ENCODE measurements at regions not wholly inside any gene's neighbourhood (a gene's known extent, or its start where the extent isn't known, plus 50 kb on each side); places are given as distances from the start of the nearest gene placed in this dataset.

DNA sequence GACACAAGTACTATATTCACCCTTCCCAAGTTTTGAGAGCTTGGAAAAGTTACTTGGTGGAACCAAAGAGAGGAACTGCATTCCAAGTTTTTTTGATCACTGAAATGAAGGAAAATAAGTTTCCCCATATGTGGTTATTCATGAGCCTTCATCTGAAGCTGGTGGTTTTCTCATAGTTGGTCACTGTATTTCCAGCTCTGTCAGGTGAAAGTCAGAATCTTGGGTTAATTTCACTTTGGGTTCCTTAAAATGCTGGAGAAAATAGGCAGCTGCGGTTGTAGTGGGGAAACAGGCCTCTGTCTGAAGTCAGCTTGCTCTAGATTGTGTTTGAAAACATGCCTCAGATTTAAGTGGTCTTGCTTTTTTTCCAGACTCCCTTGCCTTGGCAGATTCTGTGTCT lies 200.5 kb downstream of the HRH4 start:
- H3K4me1 Mint-ChIP-seq: peaks cover 3 to 14% of the 10 kb centered on the region in 2 experiments; a peak in 1 of 4 replicates
- Histone ChIP-seq H2BK5ac (ENCODE audit: insufficient read length, low read length) (no peak overlapping the region), H3K23me2 (ENCODE audit: insufficient read length, low read depth, low read length, poor library complexity, severe bottlenecking) (no peaks in the 10 kb centered on the region), H2AK5ac (ENCODE audit: insufficient read length, low read length) (no peak overlapping the region), H2BK15ac (ENCODE audit: low read depth, low read length) (no peak overlapping the region), H4K20me1 (ENCODE audit: control insufficient read depth, insufficient read depth, insufficient read length) (no peaks in the 10 kb centered on the region), H3K9me3 (ENCODE audit: control insufficient read depth, low read depth, low read length) (no peaks in the 10 kb centered on the region), H3K23ac (ENCODE audit: insufficient read length, low read depth, low read length) (no peak overlapping the region), H4K5ac (ENCODE audit: insufficient read length, low read depth, low read length) (no peak overlapping the region), H3K9ac (ENCODE audit: extremely low read depth, insufficient read length, low read length) (no peak overlapping the region), H3K18ac (ENCODE audit: insufficient read length, low read depth, low read length) (no peak overlapping the region), H3K79me2 (ENCODE audit: insufficient read depth, low read length) (no peaks in the 10 kb centered on the region), H3K14ac (ENCODE audit: insufficient read depth, low read length) (no peak overlapping the region), H3T11ph (ENCODE audit: low read length) (no peak overlapping the region), H2BK20ac (ENCODE audit: low read depth, low read length, poor library complexity, severe bottlenecking) (no peak overlapping the region), H3K56ac (ENCODE audit: insufficient read length, low read depth, low read length) (no peak overlapping the region), H3K27me3 (ENCODE audit: insufficient read depth, low read length) (no peaks in the 10 kb centered on the region), H3K27ac (ENCODE audit: insufficient read length, low read depth, low read length) (no peak overlapping the region), H3K4ac (ENCODE audit: low read depth, low read length) (no peak overlapping the region), H2BK12ac (ENCODE audit: insufficient read length, low read depth, low read length) (no peak overlapping the region), H2BK120ac (ENCODE audit: low read depth, low read length, poor library complexity, severe bottlenecking) (no peak overlapping the region), H4K8ac (replicated peaks; ENCODE audit: insufficient read length, low read depth, low read length) (no peak overlapping the region), H4K91ac (ENCODE audit: insufficient read length, low read depth, low read length) (no peak overlapping the region), H3K4me2 (ENCODE audit: insufficient read depth, insufficient read length, low read length) (no peak overlapping the region), H2AFZ (ENCODE audit: low read length) (no peak overlapping the region), H3K79me1 (ENCODE audit: insufficient read depth, low read depth, low read length, poor library complexity, severe bottlenecking) (no peaks in the 10 kb centered on the region), H3K4me1 (ENCODE audit: insufficient read depth, low read length) (no peaks in the 10 kb centered on the region)
- WGBS (ENCODE audit: extremely low coverage, insufficient read length, low lambda C conversion rate): no CpG with 5 or more reads among the region's 1 CpG
- no peaks in the 10 kb centered on the region for H3K9me3 Mint-ChIP-seq
- TF ChIP-seq, protein P1, sequence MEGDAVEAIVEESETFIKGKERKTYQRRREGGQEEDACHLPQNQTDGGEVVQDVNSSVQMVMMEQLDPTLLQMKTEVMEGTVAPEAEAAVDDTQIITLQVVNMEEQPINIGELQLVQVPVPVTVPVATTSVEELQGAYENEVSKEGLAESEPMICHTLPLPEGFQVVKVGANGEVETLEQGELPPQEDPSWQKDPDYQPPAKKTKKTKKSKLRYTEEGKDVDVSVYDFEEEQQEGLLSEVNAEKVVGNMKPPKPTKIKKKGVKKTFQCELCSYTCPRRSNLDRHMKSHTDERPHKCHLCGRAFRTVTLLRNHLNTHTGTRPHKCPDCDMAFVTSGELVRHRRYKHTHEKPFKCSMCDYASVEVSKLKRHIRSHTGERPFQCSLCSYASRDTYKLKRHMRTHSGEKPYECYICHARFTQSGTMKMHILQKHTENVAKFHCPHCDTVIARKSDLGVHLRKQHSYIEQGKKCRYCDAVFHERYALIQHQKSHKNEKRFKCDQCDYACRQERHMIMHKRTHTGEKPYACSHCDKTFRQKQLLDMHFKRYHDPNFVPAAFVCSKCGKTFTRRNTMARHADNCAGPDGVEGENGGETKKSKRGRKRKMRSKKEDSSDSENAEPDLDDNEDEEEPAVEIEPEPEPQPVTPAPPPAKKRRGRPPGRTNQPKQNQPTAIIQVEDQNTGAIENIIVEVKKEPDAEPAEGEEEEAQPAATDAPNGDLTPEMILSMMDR (conservative IDR thresholded peaks at IDR 0.05): no peak
- H3K4me3 Mint-ChIP-seq: no peak overlapping the region
- H3K36me3 Mint-ChIP-seq (ENCODE audit: insufficient read depth in 1 of 3, low read depth in 3 of 3): no peaks in the 10 kb centered on the region
- DNase-seq: no peak
- H3K27me3 Mint-ChIP-seq (ENCODE audit: low read depth): no peaks in the 10 kb centered on the region
- H3K27ac Mint-ChIP-seq: no peak overlapping the region
